ENCODE measurements at regions not wholly inside any gene's neighbourhood (a gene's known extent, or its start where the extent isn't known, plus 50 kb on each side); places are given as distances from the start of the nearest gene placed in this dataset.

DNA sequence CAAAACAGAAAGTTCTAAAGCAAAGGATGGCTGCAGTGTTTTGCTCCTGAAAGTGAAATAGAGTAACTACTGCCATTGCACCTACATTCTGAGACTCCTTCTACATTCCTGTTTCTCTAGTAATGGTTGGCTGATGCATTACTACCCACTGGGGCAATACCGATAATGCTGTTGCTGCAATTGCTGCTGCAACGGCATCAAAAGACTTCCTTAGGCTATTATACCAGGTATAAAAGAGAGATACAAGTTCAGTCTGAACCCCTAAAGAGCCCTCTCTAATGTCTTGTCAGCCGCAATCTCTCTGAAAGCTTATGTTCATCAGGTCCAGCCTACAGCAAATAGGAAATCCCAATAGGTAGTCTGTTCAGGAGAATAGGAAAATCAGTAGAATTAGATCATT lies 338.4 kb downstream of the PABPC4L start (continued):
- TF ChIP-seq ZNF692 (tag by site-specific recombination; IDR thresholded peaks at IDR 0.05), result no peak

- TF ChIP-seq, protein P1, sequence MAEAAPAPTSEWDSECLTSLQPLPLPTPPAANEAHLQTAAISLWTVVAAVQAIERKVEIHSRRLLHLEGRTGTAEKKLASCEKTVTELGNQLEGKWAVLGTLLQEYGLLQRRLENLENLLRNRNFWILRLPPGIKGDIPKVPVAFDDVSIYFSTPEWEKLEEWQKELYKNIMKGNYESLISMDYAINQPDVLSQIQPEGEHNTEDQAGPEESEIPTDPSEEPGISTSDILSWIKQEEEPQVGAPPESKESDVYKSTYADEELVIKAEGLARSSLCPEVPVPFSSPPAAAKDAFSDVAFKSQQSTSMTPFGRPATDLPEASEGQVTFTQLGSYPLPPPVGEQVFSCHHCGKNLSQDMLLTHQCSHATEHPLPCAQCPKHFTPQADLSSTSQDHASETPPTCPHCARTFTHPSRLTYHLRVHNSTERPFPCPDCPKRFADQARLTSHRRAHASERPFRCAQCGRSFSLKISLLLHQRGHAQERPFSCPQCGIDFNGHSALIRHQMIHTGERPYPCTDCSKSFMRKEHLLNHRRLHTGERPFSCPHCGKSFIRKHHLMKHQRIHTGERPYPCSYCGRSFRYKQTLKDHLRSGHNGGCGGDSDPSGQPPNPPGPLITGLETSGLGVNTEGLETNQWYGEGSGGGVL (tag by site-specific recombination; IDR thresholded peaks at IDR 0.05), result no peak
- no peak for TF ChIP-seq HOXD13 (CRISPR knock-in tag; IDR thresholded peaks at IDR 0.05; ENCODE audit: borderline replicate concordance)
- TF ChIP-seq, protein P2, sequence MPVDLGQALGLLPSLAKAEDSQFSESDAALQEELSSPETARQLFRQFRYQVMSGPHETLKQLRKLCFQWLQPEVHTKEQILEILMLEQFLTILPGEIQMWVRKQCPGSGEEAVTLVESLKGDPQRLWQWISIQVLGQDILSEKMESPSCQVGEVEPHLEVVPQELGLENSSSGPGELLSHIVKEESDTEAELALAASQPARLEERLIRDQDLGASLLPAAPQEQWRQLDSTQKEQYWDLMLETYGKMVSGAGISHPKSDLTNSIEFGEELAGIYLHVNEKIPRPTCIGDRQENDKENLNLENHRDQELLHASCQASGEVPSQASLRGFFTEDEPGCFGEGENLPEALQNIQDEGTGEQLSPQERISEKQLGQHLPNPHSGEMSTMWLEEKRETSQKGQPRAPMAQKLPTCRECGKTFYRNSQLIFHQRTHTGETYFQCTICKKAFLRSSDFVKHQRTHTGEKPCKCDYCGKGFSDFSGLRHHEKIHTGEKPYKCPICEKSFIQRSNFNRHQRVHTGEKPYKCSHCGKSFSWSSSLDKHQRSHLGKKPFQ (tag by site-specific recombination; IDR thresholded peaks at IDR 0.05), result no peak
- no peak for TF ChIP-seq ZBTB8A (tag by site-specific recombination; IDR thresholded peaks at IDR 0.05)
- Histone ChIP-seq H3K4me1 (ENCODE audit: control insufficient read depth, insufficient read depth, low read length) (no peaks in the 10 kb centered on the region), H3K27ac (ENCODE audit: extremely low read depth, low read depth, low read length) (no peak overlapping the region), H3K9me3 (ENCODE audit: control insufficient read depth, insufficient read depth, low read depth, low read length) (no peaks in the 10 kb centered on the region), H3K36me3 (ENCODE audit: control insufficient read depth in 2 of 2, insufficient read depth in 1 of 2, low read length in 2 of 2) (no peaks in the 10 kb centered on the region), H3K4me3 (ENCODE audit: low read depth, low read length) (no peak overlapping the region)
- POLR2A ChIA-PET, result no interaction called here
- CTCF ChIA-PET, result interaction anchor here (0.6 to 1.1 kb wide), 2 partner anchors 10 to 601 kb away, joined by 3 to 5 read pairs; no protein-coding TSS in a partner anchor
Measured at GRCh38 chr4:133856731-133857355, 344.7 kb downstream of the PABPC4L start.

GRCh38 chr4:133855001-133855400 lies 346.6 kb downstream of the PABPC4L start:
- no peak overlapping the region for H3K27ac ChIP-seq (ENCODE audit: extremely low read depth, low read depth, low read length)
- H3K36me3 ChIP-seq (ENCODE audit: control insufficient read depth in 2 of 2, insufficient read depth in 1 of 2, low read length in 2 of 2), result no peaks in the 10 kb centered on the region
- no peaks in the 10 kb centered on the region for H3K4me1 ChIP-seq (ENCODE audit: control insufficient read depth, insufficient read depth, low read length)
- H3K4me3 ChIP-seq (ENCODE audit: low read depth, low read length), result no peak overlapping the region
- H3K9me3 ChIP-seq (ENCODE audit: control insufficient read depth, insufficient read depth, low read depth, low read length), result no peaks in the 10 kb centered on the region
- TF ChIP-seq, protein P3, sequence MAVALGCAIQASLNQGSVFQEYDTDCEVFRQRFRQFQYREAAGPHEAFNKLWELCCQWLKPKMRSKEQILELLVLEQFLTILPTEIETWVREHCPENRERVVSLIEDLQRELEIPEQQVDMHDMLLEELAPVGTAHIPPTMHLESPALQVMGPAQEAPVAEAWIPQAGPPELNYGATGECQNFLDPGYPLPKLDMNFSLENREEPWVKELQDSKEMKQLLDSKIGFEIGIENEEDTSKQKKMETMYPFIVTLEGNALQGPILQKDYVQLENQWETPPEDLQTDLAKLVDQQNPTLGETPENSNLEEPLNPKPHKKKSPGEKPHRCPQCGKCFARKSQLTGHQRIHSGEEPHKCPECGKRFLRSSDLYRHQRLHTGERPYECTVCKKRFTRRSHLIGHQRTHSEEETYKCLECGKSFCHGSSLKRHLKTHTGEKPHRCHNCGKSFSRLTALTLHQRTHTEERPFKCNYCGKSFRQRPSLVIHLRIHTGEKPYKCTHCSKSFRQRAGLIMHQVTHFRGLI (tag by site-specific recombination; IDR thresholded peaks at IDR 0.05), result no peak
- TF ChIP-seq ZNF19 (tag by site-specific recombination; IDR thresholded peaks at IDR 0.05; ENCODE audit: low read depth), result no peak
- TF ChIP-seq ZNF121 (tag by site-specific recombination; IDR thresholded peaks at IDR 0.05), result no peak
- TF ChIP-seq ZNF571 (tag by site-specific recombination; IDR thresholded peaks at IDR 0.05), result no peak
- TF ChIP-seq ZNF654 (tag by site-specific recombination; IDR thresholded peaks at IDR 0.05; ENCODE audit: low read depth), result no peak
- TF ChIP-seq REPIN1 (tag by site-specific recombination; IDR thresholded peaks at IDR 0.05; ENCODE audit: low read depth), result no peak
- TF ChIP-seq ZNF473 (tag by site-specific recombination; IDR thresholded peaks at IDR 0.05), result no peak
- no peak for TF ChIP-seq ZNF560 (tag by site-specific recombination; IDR thresholded peaks at IDR 0.05; ENCODE audit: borderline replicate concordance)
- ChIA-PET POLR2A (no interaction called here), CTCF (no interaction called here)

GRCh38 chr4:133839326-133839725 lies 362.3 kb downstream of the PABPC4L start:
- H3K4me3 ChIP-seq (ENCODE audit: low read depth, low read length), result no peak overlapping the region
- H3K36me3 ChIP-seq (ENCODE audit: control insufficient read depth in 2 of 2, insufficient read depth in 1 of 2, low read length in 2 of 2), result no peaks in the 10 kb centered on the region
- ChIA-PET POLR2A (no interaction called here), CTCF (interaction anchor here (0.7 kb wide), 1 partner anchor 165 kb away, joined by 3 read pairs; no protein-coding TSS in a partner anchor)
- H3K4me1 ChIP-seq (ENCODE audit: control insufficient read depth, insufficient read depth, low read length), result no peaks in the 10 kb centered on the region
- no peaks in the 10 kb centered on the region for H3K9me3 ChIP-seq (ENCODE audit: control insufficient read depth, insufficient read depth, low read depth, low read length)
- no peak overlapping the region for H3K27ac ChIP-seq (ENCODE audit: extremely low read depth, low read depth, low read length)
- no peak for TF ChIP-seq ZNF354C (tag by site-specific recombination; IDR thresholded peaks at IDR 0.05; ENCODE audit: borderline replicate concordance, low read depth)
- TF ChIP-seq SP3 (tag by site-specific recombination; IDR thresholded peaks at IDR 0.05), result no peak
- no peak for TF ChIP-seq ZNF148 (tag by site-specific recombination; IDR thresholded peaks at IDR 0.05; ENCODE audit: borderline replicate concordance)
- no peak for TF ChIP-seq ZNF202 (tag by site-specific recombination; IDR thresholded peaks at IDR 0.05; ENCODE audit: borderline replicate concordance)
- TF ChIP-seq ZNF121 (tag by site-specific recombination; IDR thresholded peaks at IDR 0.05), result no peak
- no peak for TF ChIP-seq BCL6B (tag by site-specific recombination; IDR thresholded peaks at IDR 0.05)
- TF ChIP-seq ZNF501 (tag by site-specific recombination; IDR thresholded peaks at IDR 0.05), result no peak
